A673 (cell line): ENCODE measurements at regions not wholly inside any gene's neighbourhood (a gene's known extent, or its start where the extent isn't known, plus 50 kb on each side); places are given as distances from the start of the nearest gene placed in this dataset.

Experiments
- CTCF ChIP-seq: fragments of 300-800, 200-600 bp; sonication (generic); conservative IDR thresholded peaks from 2 replicates; pipeline ENCODE4 v1.5.1; 2017; ENCODE audit warnings: low read depth, mild to moderate bottlenecking, antibody characterized with exemption, low read length, moderate library complexity, mixed read lengths
- EZH2 ChIP-seq: fragments of 200-600 bp; sonication (generic); IDR thresholded peaks from 2 replicates; pipeline ENCODE4 v1.6.1; 2017; ENCODE audit warnings: borderline replicate concordance, low read depth, mild to moderate bottlenecking, mixed read lengths, antibody characterized with exemption, low read length; ENCODE audit not compliant: poor library complexity, severe bottlenecking

DNA sequence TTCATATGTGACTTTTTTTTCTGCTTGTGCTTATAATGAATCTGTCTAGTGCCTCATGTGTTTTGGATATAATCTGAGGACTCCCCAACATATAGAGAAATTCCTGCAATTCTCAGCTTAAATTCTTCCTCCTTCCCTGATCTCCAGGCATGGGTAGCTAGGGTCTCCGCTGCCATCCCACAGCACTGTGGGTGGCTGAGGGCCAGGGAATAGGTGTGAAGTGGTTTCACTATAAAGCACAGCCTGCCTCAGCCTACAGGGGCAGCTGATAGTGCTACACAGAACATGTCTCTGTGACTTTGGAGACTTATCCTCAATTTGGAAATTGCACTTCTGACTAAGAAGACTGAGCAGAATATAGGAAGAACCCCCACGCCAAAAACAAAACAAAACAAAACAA lies 137.3 kb upstream of the NABP1 start:
- TF ChIP-seq CTCF, result no peak
- no peak for TF ChIP-seq EZH2
